K562 (cell line): ENCODE measurements at regions not wholly inside any gene's neighbourhood (a gene's known extent, or its start where the extent isn't known, plus 50 kb on each side); places are given as distances from the start of the nearest gene placed in this dataset.

Source experiments
- E2F4 ChIP-seq: sonication (generic); formaldehyde crosslinking; IDR thresholded peaks from 2 replicates; pipeline ENCODE4 v1.8.0; 2022; ENCODE audit warnings: mild to moderate bottlenecking, low read depth, missing genetic modification reagents
- ELF2 ChIP-seq: fragments of 250-450 bp; sonication (Bioruptor Pico); IDR thresholded peaks from 2 replicates; pipeline ENCODE4 v1.5.0; 2021; ENCODE audit warnings: mild to moderate bottlenecking
- ETS1 ChIP-seq: conservative IDR thresholded peaks from 2 replicates; pipeline ENCODE4 v1.6.1; 2011; ENCODE audit warnings: low read depth, mild to moderate bottlenecking, low read length; ENCODE audit not compliant: control insufficient read depth
- JUNB ChIP-seq: fragments of 450-650 bp; formaldehyde crosslinking; conservative IDR thresholded peaks from 2 replicates; pipeline ENCODE4 v1.4.0; 2020; ENCODE audit warnings: mild to moderate bottlenecking
- PML ChIP-seq: IDR thresholded peaks from 2 replicates; pipeline ENCODE4 v1.6.1; 2012; ENCODE audit warnings: low read length, inconsistent platforms
- ZNF407 ChIP-seq: fragments of 450-650 bp; IDR thresholded peaks from 2 replicates; pipeline ENCODE4 v1.6.1; 2016; ENCODE audit warnings: low read depth

- TF ChIP-seq ETS1 (no peak), PML (no peak), ELF2 (no peak), JUNB (no peak), E2F4 (CRISPR knock-in tag) (no peak), ZNF407 (no peak)
Observed at GRCh38 chr4:138404251-138404650, 162.1 kb upstream of the SLC7A11 start (continued).
